GM23338 (cell line): ENCODE measurements at regions not wholly inside any gene's neighbourhood (a gene's known extent, or its start where the extent isn't known, plus 50 kb on each side); places are given as distances from the start of the nearest gene placed in this dataset.

ENCODE experiments used
- ATAC-seq: fragments of 200-7000 bp; cut with Tn5 transposase; 3 replicates; pipeline ENCODE4 v1.9.1; 2020
- DNase-seq: peaks from one replicate; pipeline ENCODE4 v3.0.0-alpha.2; 2015; ENCODE audit warnings: low spot score
- H2AFZ ChIP-seq: fragments of 200-600 bp; sonication (generic); 2 replicates; pipeline ENCODE4 v1.8.0; 2016; ENCODE audit warnings: antibody characterized with exemption, mild to moderate bottlenecking, moderate library complexity
- H3F3A ChIP-seq: fragments of 200-600 bp; sonication (generic); replicated peaks from 2 replicates; pipeline ENCODE4 v1.8.0; 2017; ENCODE audit warnings: antibody characterized with exemption, mixed run types, low read depth
- H3K27ac ChIP-seq: fragments of 200-600 bp; sonication (generic); 2 replicates; pipeline ENCODE4 v1.6.1; 2016; ENCODE audit warnings: low read depth
- H3K27me3 ChIP-seq: fragments of 200-600 bp; sonication (generic); 2 replicates; pipeline ENCODE4 v1.8.0; 2016; ENCODE audit warnings: mild to moderate bottlenecking, mixed run types, moderate library complexity; ENCODE audit not compliant: insufficient read depth
- H3K36me3 ChIP-seq: fragments of 200-600 bp; sonication (generic); 2 replicates; pipeline ENCODE4 v1.8.0; 2016; ENCODE audit warnings: mild to moderate bottlenecking; ENCODE audit not compliant: insufficient read depth
- H3K4me1 ChIP-seq: fragments of 200-600 bp; sonication (generic); 2 replicates; pipeline ENCODE4 v1.8.0; 2016; ENCODE audit warnings: mild to moderate bottlenecking, moderate library complexity; ENCODE audit not compliant: insufficient read depth
- H3K4me2 ChIP-seq: fragments of 200-600 bp; sonication (generic); 2 replicates; pipeline ENCODE4 v1.7.1; 2017; ENCODE audit warnings: mixed run types
- H3K4me3 ChIP-seq: fragments of 200-600 bp; sonication (generic); 2 replicates; pipeline ENCODE4 v1.6.1; 2016; ENCODE audit warnings: mixed run types
- H3K79me2 ChIP-seq: fragments of 200-600 bp; sonication (generic); replicated peaks from 2 replicates; pipeline ENCODE4 v1.8.0; 2017; ENCODE audit warnings: mild to moderate bottlenecking; ENCODE audit not compliant: insufficient read depth
- H3K9me2 ChIP-seq: fragments of 200-600 bp; sonication (generic); 2 replicates; pipeline ENCODE4 v1.8.0; 2017; ENCODE audit not compliant: insufficient read depth
- H4K20me1 ChIP-seq: fragments of 200-600 bp; sonication (generic); replicated peaks from 2 replicates; pipeline ENCODE4 v1.8.0; 2017; ENCODE audit warnings: mild to moderate bottlenecking; ENCODE audit not compliant: insufficient read depth
- H3K27ac Mint-ChIP-seq: 2 replicates; pipeline ENCODE4 v1.8.0; 2020; ENCODE audit warnings: inconsistent platforms, mild to moderate bottlenecking, moderate library complexity, mixed read lengths
- H3K27me3 Mint-ChIP-seq: 3 replicates; pipeline ENCODE4 v1.8.0; 2022; ENCODE audit warnings: low read depth, mild to moderate bottlenecking, moderate library complexity, mixed read lengths, inconsistent platforms; ENCODE audit not compliant: insufficient read depth, poor library complexity
- H3K36me3 Mint-ChIP-seq: 3 replicates; pipeline ENCODE4 v1.8.0; 2021; ENCODE audit warnings: low read depth, mild to moderate bottlenecking, inconsistent platforms, moderate library complexity, mixed read lengths
- H3K4me1 Mint-ChIP-seq: 3 replicates; pipeline ENCODE4 v1.8.0; 2020; ENCODE audit warnings: mild to moderate bottlenecking, inconsistent platforms, mixed read lengths
- H3K4me3 Mint-ChIP-seq: 3 replicates; pipeline ENCODE4 v1.8.0; 2021; ENCODE audit warnings: moderate library complexity, mild to moderate bottlenecking, inconsistent platforms, mixed read lengths
- H3K9me3 Mint-ChIP-seq: 3 replicates; pipeline ENCODE4 v1.8.0; 2020; ENCODE audit warnings: moderate library complexity, mild to moderate bottlenecking, inconsistent platforms, mixed read lengths
- EZH2 ChIP-seq: fragments of 200-600 bp; sonication (generic); IDR thresholded peaks from one replicate; pipeline ENCODE4 v1.8.0; 2017; ENCODE audit warnings: antibody characterized with exemption, mild to moderate bottlenecking, low read depth; ENCODE audit not compliant: unreplicated experiment
- EZH2phosphoT487 ChIP-seq: fragments of 200-600 bp; sonication (generic); IDR thresholded peaks from one replicate; pipeline ENCODE4 v1.8.1; 2018; ENCODE audit warnings: antibody characterized with exemption; ENCODE audit not compliant: unreplicated experiment
- JUNB ChIP-seq: IDR thresholded peaks from one replicate; pipeline ENCODE4 v1.6.1; 2016; ENCODE audit warnings: antibody characterized with exemption; ENCODE audit not compliant: unreplicated experiment
- NANOG ChIP-seq: IDR thresholded peaks from 2 replicates; pipeline ENCODE4 v1.6.1; 2016; ENCODE audit warnings: antibody characterized with exemption, borderline replicate concordance
- POLR2AphosphoS5 ChIP-seq: IDR thresholded peaks from 2 replicates; pipeline ENCODE4 v1.6.1; 2016; ENCODE audit warnings: antibody characterized with exemption, low read depth
- STAT1 ChIP-seq: IDR thresholded peaks from one replicate; pipeline ENCODE4 v1.6.1; 2016; ENCODE audit warnings: antibody characterized with exemption; ENCODE audit not compliant: unreplicated experiment
- TF ChIP-seq, protein P1 (sequence below): IDR thresholded peaks from one replicate; pipeline ENCODE4 v1.6.1; 2018; ENCODE audit warnings: antibody characterized with exemption; ENCODE audit not compliant: unreplicated experiment
- TF ChIP-seq, protein P2 (sequence below): fragments of 250-450 bp; sonication (Bioruptor Pico); IDR thresholded peaks from 2 replicates; pipeline ENCODE4 v1.5.0; 2020; ENCODE audit warnings: mild to moderate bottlenecking, moderate library complexity

DNA sequence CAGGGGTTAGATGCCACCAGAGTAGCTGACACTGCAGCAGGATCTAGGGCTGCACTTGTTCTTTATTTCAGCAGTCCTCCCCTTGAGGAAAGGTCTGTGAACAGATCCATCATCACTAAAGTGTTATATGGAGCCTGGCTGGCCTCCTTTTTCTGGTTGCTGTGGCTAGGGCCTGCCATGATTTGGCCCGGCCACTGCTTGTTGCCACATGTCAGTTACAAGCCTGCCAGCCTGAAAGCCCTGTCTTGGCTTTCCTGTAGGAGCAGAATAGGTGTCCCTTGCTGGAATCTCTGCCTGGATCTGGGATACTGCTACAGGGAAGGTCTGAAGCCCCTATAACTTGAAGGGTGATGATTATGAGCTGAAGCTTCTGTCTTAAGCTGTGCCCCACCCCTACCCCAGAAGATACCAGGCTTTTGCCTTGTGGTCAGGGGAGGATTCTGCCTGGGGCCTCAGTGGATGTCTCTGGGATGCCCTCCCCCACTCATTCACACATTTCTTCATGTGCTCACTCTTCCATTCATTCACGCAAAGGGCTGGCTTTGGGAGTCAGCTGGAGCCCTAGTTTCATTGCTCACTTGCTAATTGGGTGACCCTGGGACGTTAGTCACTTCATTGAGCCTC is 64.7 kb downstream of the NDUFS5 start:
- H3K9me2 ChIP-seq, result no peaks in the 10 kb centered on the region
- no peak for ATAC-seq
- H3K4me1 ChIP-seq, result no peaks in the 10 kb centered on the region
- no peak overlapping the region for H2AFZ ChIP-seq
- no peaks in the 10 kb centered on the region for H3K36me3 ChIP-seq
- H3K27ac Mint-ChIP-seq, result no peak overlapping the region
- no peak overlapping the region for H3K27ac ChIP-seq
- H3K27me3 ChIP-seq, result no peaks in the 10 kb centered on the region
- H3K4me3 Mint-ChIP-seq, result no peak overlapping the region
- peaks cover 3% of the 10 kb centered on the region; the same call in 1 of the 3 replicates for H3K36me3 Mint-ChIP-seq
- no peak for DNase-seq
- no peaks in the 10 kb centered on the region for H4K20me1 ChIP-seq
- H3K4me1 Mint-ChIP-seq, result peaks cover 15% of the 10 kb centered on the region
- no peaks in the 10 kb centered on the region for H3K79me2 ChIP-seq
- no peaks in the 10 kb centered on the region; the same call in 2 of the 3 replicates for H3K9me3 Mint-ChIP-seq
- H3F3A ChIP-seq, result 0 out of 2 replicates have a peak, but pooled peaks cover 4% of the 10 kb centered on the region
- peaks cover 5% of the 10 kb centered on the region for H3K27me3 Mint-ChIP-seq
- no peak overlapping the region for H3K4me2 ChIP-seq
- no peak for TF ChIP-seq EZH2
- TF ChIP-seq STAT1, result no peak
- TF ChIP-seq EZH2phosphoT487, result no peak
- no peak for TF ChIP-seq POLR2AphosphoS5
- TF ChIP-seq NANOG, result no peak
- TF ChIP-seq, protein P1, sequence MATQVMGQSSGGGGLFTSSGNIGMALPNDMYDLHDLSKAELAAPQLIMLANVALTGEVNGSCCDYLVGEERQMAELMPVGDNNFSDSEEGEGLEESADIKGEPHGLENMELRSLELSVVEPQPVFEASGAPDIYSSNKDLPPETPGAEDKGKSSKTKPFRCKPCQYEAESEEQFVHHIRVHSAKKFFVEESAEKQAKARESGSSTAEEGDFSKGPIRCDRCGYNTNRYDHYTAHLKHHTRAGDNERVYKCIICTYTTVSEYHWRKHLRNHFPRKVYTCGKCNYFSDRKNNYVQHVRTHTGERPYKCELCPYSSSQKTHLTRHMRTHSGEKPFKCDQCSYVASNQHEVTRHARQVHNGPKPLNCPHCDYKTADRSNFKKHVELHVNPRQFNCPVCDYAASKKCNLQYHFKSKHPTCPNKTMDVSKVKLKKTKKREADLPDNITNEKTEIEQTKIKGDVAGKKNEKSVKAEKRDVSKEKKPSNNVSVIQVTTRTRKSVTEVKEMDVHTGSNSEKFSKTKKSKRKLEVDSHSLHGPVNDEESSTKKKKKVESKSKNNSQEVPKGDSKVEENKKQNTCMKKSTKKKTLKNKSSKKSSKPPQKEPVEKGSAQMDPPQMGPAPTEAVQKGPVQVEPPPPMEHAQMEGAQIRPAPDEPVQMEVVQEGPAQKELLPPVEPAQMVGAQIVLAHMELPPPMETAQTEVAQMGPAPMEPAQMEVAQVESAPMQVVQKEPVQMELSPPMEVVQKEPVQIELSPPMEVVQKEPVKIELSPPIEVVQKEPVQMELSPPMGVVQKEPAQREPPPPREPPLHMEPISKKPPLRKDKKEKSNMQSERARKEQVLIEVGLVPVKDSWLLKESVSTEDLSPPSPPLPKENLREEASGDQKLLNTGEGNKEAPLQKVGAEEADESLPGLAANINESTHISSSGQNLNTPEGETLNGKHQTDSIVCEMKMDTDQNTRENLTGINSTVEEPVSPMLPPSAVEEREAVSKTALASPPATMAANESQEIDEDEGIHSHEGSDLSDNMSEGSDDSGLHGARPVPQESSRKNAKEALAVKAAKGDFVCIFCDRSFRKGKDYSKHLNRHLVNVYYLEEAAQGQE, result no peak
- TF ChIP-seq JUNB, result no peak
- TF ChIP-seq, protein P2, sequence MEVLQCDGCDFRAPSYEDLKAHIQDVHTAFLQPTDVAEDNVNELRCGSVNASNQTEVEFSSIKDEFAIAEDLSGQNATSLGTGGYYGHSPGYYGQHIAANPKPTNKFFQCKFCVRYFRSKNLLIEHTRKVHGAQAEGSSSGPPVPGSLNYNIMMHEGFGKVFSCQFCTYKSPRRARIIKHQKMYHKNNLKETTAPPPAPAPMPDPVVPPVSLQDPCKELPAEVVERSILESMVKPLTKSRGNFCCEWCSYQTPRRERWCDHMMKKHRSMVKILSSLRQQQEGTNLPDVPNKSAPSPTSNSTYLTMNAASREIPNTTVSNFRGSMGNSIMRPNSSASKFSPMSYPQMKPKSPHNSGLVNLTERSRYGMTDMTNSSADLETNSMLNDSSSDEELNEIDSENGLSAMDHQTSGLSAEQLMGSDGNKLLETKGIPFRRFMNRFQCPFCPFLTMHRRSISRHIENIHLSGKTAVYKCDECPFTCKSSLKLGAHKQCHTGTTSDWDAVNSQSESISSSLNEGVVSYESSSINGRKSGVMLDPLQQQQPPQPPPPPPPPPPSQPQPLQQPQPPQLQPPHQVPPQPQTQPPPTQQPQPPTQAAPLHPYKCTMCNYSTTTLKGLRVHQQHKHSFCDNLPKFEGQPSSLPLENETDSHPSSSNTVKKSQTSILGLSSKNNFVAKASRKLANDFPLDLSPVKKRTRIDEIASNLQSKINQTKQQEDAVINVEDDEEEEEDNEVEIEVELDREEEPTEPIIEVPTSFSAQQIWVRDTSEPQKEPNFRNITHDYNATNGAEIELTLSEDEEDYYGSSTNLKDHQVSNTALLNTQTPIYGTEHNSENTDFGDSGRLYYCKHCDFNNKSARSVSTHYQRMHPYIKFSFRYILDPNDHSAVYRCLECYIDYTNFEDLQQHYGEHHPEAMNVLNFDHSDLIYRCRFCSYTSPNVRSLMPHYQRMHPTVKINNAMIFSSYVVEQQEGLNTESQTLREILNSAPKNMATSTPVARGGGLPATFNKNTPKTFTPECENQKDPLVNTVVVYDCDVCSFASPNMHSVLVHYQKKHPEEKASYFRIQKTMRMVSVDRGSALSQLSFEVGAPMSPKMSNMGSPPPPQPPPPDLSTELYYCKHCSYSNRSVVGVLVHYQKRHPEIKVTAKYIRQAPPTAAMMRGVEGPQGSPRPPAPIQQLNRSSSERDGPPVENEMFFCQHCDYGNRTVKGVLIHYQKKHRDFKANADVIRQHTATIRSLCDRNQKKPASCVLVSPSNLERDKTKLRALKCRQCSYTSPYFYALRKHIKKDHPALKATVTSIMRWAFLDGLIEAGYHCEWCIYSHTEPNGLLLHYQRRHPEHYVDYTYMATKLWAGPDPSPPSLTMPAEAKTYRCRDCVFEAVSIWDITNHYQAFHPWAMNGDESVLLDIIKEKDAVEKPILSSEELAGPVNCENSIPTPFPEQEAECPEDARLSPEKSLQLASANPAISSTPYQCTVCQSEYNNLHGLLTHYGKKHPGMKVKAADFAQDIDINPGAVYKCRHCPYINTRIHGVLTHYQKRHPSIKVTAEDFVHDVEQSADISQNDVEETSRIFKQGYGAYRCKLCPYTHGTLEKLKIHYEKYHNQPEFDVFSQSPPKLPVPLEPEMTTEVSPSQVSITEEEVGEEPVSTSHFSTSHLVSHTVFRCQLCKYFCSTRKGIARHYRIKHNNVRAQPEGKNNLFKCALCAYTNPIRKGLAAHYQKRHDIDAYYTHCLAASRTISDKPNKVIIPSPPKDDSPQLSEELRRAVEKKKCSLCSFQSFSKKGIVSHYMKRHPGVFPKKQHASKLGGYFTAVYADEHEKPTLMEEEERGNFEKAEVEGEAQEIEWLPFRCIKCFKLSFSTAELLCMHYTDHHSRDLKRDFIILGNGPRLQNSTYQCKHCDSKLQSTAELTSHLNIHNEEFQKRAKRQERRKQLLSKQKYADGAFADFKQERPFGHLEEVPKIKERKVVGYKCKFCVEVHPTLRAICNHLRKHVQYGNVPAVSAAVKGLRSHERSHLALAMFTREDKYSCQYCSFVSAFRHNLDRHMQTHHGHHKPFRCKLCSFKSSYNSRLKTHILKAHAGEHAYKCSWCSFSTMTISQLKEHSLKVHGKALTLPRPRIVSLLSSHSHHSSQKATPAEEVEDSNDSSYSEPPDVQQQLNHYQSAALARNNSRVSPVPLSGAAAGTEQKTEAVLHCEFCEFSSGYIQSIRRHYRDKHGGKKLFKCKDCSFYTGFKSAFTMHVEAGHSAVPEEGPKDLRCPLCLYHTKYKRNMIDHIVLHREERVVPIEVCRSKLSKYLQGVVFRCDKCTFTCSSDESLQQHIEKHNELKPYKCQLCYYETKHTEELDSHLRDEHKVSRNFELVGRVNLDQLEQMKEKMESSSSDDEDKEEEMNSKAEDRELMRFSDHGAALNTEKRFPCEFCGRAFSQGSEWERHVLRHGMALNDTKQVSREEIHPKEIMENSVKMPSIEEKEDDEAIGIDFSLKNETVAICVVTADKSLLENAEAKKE (CRISPR knock-in tag), result no peak
- no peak overlapping the region for H3K4me3 ChIP-seq
